Mucosa of gallbladder (tissue), 1 donor: ENCODE measurements at regions not wholly inside any gene's neighbourhood (a gene's known extent, or its start where the extent isn't known, plus 50 kb on each side); places are given as distances from the start of the nearest gene placed in this dataset.
"Not testable (repeated sequence)": the region's sequence is repeated elsewhere in the genome, so short reads cannot be mapped to it uniquely, and the experiment has no call there.

Experiments
- DNase-seq: peaks from one replicate; pipeline ENCODE4 v3.0.0-alpha.2; 2020; ENCODE audit warnings: low spot score
- donor health status: DM: no; HTN: no; CAD: no.

DNA sequence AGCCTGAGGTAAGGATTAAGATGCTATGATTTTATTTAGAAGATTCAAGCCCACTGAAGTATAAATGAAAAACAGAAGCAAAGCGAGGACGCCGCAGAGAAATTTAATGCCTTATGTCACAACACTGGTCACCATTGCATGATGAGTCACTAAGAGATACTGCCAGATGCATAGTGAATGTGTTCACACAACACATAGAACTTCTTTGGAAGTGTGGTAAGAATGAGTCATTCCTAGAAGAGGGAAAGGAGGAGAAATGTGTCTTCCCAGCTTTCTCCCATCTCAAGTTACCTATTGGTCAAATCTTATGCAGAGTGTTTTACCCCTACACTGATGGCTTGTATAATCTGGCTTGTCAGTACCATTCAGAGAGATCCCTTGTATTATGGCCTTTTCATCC is 465.3 kb upstream of the ARRDC3 start:
- DNase-seq: no peak

DNA sequence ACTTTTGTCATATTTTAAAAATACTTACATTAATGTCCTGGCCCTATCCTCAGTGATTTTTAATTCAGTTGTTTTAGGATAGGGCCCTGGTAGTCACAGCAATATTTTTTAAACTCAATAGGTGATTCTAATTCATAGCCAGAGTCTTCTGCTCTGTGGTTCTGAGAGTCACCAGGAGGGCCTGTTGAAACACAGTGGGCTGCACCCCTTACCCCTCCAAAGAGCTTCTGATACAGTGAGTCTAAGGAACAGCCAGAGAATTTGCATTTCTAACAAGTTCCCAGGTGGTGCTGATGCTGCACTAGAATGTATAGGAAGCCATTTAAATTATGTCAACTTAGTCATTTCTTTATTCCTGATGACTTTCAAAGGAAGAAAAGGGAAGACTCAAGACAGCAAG is 458.3 kb upstream of the ARRDC3 start:
- DNase-seq: no peak

DNA sequence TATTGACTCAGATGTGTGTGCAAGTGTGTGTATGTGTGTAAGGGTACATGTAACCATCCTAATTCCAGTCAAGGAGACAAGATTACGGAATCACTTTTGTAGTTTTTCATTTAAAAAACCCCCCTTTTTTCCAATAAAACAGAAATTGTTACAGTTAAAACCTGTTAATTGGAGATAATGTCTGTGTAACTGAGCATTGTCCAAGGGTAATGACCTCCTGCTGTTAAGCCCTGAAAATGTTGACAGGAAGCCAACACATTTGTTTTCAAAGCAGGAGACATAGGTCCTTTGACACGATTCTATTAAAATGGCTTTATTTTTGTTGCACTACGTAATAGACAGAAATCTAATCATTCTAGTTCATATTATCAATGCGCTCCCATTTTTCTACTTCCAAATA is 457.3 kb upstream of the ARRDC3 start:
- DNase-seq: no peak

DNA sequence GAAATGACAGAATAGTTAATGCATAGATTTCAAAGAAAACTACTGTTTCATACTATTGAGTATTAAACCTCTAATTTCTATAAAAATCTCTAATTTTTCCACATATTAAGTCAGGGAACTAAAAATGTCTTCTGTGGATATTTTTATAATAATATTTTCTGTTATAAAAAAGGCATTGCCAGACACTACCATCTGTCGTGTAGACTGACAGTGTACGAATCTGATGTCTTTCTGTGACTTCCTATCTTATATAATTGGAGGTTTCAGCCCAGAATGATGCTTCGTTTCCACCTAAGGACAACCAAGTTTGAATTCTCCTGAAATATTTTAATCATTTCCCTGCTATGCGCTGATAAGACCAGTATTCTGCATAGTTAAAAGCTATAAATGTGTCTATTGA is 456.6 kb upstream of the ARRDC3 start:
- DNase-seq: no peak

DNA sequence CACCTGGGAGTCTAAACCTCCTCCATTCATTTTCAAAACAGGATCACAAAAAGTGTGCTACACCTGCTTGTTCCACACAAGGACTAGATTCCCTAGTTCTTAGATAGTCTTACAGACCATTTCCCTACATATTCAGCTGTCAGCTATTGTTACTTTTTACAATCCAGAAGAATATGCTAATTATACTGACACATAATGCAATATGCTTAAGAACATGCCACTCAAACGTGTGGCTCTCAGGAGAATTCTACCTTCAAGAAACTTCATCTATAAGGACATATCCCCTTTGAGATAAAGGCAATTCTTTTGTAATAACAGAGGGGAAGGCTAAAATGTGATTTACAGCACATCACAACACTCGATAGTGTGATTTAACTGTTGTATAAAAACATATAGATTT is 456.1 kb upstream of the ARRDC3 start:
- no peak for DNase-seq

DNA sequence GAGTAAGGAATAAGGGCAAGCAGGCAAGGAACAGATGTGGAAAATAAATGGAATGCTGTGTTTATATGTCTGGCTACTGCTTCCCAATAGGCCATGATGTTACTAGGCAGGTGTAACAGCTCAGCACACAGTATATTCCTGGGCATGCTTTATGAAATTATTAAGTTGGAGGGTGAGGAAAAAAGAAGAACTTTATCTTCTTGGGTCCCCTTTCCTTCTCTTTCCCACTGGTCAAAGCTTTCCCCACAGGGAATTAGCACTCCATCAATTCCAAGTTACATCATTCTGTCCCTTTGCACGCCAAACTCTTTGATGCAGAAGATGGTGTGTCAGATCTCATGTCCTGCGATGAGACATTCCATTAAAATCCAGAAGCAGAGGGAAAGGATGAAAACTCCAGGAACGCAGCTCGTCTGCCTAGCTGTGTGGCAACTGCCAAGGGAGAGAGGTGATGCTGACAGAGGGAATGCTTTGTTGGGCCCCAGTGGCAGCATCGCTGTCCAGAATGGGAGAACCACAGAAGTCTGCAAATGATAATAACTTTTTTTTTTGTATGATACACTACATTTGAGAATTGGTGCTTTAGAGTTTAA is 447.3 kb upstream of the ARRDC3 start:
- no peak for DNase-seq

DNA sequence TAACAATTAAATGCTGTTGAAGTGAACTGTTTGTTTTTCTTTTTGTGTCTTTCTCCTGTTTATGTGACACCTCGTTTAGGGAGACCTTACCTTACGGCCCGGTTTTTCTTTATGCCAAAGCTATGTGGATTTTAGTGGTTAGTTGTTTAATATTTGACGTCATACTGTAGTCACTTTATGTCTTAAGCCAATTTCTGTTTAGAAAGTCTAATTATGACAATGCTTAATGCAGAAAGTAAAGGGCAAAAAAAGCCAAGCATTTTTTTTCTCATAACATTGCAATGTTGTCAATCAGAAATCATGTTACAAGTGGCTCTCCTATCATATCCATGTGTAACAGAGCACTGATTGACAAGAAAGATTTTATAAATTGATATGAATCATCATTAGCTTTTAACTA is 442.5 kb upstream of the ARRDC3 start:
- DNase-seq: no peak

DNA sequence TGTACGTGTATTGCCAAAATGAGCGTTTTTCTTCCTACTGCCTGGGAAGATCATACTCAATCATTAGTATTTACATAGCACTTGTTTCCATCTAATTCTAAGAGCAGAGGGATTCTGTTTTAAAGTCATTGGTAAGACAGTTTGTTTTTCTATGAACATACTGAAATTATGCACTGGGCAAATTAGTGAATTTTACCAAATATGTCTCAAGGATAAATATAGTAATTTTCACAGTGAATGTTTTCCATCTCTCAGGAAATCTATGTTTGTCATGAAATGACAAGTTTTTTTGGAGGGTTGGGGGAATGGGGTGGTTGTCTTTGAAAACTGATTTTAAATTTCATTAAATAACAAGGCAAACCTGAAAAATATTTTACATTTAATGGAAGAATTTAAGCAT is 441.3 kb upstream of the ARRDC3 start:
- DNase-seq: no peak

DNA sequence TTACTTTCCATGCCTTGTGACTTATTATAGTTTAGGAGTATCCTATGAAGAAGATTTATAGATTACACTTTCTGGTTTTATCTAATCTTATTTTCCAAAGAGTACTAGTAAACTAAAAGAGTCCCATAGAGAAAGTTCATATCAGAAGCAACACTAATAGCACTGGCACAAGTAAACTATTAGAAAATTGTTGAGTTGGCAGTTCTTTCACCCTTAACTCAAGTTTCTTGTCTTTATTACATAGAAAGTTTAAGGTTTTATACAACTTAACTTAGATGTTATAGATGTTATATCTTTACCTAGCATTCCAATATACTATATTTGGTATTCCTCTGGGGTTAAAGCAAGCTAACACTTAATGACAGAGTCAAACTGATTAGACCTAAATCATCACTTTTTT is 437.8 kb upstream of the ARRDC3 start:
- DNase-seq: no peak

DNA sequence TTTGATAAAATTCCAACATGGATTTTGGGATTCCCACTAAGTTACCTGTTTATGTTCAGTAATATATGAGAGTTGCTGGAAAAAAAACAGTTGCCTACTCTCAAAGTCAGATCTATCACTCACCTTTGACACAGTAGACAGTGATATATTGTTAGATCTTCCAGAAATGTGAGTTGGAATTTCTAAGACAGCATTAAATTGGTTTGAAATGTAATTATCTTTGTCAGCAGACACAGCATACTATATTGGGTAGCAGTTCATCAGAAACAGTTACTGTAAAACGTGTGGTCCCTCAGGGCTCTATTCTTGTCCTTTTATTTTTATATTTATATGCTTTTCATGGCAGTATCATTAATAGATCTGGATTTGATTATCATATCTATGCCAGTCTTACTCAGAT is 433.6 kb upstream of the ARRDC3 start:
- no peak for DNase-seq

DNA sequence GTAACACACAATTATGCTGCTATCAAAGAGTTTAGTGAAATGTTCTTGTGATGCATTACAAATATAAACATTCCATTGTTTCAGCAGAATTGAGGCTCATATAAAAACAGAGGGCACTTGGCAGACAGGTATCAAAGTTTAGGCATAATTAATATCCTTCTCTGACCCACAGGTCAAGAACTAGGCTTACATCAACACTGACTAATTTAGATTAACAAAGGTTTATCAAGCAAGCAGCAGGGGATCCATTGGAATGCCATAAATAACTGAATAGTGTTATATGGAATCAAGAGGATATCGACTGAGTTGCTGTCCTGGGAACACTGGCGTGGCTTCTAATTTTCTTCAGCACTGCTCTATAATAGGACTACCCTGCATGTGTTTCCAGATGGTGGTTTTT is 414.5 kb upstream of the ARRDC3 start:
- no peak for DNase-seq

DNA sequence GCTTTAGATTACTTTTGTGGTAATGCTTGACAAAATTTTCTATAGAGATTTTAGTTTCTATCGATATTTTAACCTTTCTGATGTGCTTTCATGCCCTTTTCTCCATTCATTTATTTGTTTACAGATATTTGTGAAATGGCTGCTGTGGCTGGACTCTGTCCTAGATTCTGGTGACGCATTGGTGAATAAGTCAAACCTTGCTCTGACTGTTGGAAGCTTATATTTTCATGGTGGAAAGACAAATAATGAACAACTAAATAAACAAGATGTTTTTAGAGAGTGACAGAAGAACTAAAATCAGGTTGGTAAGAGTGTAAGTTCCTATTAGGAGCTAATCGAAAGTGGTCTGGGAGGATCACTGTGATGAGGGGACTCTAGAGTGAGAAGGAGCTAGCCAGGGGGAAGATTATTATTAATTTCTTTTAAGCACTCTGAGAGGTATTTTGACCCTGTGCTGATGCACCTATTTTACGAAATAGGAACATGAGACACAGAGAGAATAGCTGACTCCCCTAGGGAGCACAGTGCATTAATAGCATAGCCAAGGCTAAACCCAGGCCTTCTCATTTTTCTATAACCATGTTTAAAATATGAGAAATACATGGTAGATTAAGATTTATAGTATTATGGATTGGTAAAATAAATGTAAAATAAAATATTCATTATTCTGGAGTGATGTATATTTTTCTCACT is 411.9 kb upstream of the ARRDC3 start:
- DNase-seq: no peak

DNA sequence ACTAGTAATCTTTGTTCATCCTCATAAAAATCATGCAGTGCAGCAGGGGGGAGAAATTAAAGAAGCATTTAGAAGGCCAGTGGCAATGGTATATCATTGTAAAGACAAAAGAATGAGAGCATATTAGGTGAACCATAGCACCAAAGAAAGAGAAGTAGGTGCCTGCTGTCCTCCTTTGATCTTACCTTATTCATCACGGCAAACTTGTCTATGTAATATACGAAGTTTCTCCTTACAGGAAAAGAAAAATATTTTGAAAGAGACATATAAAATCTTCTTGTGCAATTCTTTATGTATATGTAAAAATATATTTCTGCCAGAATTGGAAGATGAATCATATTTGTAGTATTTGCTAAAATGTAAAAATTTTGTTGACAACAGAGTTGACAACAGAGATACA is 411.3 kb upstream of the ARRDC3 start:
- DNase-seq: no peak

DNA sequence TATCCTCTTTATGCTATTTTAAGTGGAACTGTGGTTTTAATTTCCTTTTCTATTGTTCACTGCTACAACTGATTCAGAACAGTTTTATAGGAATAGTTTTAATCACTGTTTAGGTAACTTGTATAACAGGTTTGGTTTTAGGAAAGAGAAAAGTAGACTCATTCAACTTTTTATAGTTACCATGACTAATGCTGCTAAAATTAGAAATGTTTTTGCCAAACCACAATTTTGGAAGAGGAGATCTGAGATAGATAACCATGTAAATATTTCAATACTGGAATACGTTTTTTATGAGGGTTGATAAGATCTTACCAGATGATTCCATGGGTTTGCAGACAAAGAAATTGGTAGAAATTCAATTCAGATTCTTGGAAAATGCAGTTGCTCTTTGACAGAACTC is 404.6 kb upstream of the ARRDC3 start:
- DNase-seq: no peak

DNA sequence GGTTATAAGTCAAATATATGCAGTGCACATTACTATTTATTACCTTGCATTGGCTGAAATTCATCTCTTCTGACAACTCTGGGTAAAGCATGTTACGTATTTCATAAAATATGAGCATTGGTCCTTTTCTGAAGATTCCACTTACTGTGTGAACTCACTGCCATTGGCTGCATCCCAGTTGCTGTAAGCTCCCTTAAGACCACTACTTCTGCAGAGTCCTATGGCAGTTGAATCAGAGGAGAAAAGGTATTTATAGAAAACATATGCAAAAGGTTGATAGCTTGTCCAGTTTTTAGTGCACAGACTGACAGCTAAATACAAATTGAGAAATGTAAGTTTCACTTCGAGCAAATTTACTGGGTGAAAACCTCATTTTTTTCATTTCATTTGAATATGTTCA is 394.6 kb upstream of the ARRDC3 start:
- DNase-seq: no peak

DNA sequence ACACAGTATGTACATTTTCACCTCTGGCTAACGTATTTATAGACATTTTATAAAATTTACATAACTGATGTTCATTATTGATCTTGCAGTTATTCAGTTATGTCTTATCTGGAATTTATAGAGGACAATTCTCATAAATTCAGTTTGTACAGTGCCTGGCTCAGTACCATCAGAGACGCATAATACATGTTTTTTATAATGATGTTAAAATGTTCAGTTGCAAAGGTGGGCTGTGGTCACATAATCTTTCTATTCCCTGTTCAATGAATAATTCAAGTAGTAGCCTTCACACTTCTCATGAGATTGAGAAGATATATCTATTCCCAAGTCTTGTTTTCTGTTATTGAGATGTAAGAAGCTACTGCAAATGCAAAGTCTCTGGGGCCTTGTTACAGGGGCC is 393.1 kb upstream of the ARRDC3 start:
- no peak for DNase-seq

DNA sequence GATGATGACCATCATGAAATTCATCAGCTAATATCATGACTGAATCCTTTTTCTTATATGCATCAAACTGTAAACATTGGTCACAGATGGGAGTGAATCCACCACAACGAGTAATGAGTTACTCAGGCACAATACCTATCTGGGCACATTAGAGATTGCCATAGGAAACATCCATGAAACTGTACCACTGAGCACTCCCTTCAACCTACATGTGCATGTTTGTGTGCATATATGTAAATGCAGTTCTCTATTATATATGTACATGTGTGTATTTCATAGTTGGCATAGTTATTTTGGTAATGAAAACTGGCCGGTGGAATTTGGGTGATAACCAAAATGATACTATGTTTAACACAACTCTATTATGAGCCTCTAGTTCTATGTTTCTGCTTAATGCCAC is 387.3 kb upstream of the ARRDC3 start:
- no peak for DNase-seq

DNA sequence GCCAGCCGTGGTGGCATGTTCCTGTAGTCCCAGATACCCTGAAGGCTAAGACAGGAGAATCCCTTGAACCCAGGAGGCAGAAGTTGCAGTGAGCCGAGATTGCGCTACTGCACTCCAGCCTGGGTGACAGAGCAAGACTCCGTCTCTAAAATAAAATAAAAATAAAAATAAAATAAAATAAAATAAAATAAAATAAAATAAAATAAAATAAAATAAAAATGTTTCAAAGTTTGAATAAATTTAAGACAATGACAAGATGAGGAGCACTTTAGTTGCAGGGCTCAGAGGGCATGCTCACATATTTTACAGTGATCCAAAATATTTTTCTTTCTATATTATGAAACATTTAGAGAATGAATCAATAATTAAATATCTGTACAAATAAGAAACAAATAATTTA is 374.3 kb upstream of the ARRDC3 start:
- DNase-seq: not testable (repeated sequence)

DNA sequence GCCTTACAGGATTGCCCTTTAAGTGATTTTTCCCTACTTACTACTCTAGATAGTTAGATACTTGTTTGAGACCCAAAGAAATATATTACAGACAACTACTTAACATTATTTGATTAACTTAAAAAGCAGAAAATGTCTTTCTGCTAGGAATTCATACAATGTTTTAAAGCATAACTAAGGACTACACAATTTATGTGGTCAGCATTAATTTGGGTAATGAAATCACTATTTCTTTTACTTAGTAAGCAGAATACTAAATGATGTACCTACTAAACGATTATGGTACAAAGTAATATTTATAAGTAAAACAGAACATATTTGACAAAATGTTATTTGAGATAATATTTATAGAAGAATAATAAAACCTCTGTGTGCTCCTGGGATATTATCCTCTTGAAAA is 371.9 kb upstream of the ARRDC3 start:
- DNase-seq: no peak

DNA sequence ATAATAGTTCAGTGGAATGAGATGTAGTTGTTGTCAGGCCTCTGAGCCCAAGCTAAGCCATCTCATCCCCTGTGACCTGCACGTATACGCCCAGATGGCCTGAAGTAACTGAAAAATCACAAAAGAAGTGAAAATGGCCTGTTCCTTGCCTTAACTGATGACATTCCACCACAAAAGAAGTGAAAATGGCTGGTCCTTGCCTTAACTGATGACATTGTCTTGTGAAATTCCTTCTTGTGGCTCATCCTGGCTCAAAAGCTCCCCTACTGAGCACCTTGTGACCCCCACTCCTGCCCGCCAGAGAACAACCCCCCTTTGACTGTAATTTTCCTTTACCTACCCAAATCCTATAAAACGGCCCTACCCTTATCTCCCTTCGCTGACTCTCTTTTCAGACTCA is 361.4 kb upstream of the ARRDC3 start:
- not testable (repeated sequence) for DNase-seq

DNA sequence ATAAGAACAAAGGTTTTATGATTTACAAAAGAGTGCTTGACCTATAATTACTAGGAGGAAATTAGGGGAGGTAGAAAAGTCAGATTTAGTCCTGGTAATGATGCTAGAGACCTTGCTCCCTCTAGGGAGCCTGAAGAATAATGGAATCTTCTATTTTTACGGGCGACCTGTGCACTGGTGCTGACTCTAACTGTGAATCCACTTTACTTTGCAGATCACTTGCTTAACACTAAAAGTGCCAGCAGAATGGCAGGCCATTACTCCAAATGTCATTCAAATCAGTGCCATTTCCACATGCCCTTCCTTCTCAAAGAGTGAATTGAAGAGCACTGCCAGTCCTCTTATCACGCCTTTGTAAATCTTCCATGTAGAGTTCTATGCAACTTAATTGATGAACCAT is 359.4 kb upstream of the ARRDC3 start:
- DNase-seq: no peak

DNA sequence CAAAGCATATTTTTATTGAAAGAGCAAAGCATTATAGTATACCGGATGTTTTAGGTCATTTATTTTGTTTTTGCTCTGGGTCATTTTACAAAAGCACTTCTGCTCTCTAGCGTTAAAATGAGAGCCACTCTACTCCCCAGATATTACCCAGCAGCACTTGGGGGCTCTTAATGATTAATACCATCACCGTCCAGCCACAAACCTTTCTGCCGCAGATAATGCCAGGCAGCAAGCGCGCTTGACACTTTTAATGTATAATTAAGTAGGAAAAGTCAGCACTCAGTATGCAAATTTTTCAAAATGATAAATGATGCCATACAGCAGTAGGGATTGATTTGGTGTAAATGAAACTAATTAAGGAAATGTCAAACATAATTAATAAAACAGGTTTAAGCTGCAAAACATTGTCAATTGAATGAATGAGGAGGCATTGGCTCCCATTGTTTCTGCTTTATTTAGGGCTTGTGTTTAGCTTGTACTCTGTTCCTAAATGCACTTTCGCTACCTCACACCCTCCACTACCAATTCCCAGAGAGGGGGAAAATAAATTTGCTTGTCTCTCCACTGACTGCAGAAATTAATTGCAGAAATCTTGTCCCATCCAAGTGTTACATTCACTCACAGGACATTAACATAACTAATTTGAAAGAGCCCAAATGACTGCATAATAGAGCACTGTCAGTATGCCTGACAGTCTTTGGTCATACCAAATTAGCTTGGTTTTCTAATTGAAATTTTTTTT is 358.8 kb upstream of the ARRDC3 start:
- no peak for DNase-seq

DNA sequence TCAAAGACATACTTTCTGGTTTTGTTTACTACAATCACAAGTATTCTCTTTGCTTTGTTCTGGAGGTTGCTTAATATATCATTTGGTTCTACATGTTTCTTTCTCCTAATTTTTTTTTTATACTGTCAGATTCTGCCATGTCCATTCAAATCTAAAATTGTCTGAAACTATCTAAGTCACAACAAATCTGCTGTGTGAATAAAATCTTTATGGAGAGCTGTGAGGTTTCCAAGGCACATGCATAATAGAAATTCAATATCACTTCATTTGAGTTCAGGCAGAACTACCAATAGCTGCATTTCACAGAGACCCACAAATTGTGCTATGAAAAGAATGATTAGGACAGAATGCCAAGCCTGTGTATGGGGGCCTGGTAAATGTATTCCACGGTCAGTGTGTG is 346.9 kb upstream of the ARRDC3 start:
- no peak for DNase-seq

DNA sequence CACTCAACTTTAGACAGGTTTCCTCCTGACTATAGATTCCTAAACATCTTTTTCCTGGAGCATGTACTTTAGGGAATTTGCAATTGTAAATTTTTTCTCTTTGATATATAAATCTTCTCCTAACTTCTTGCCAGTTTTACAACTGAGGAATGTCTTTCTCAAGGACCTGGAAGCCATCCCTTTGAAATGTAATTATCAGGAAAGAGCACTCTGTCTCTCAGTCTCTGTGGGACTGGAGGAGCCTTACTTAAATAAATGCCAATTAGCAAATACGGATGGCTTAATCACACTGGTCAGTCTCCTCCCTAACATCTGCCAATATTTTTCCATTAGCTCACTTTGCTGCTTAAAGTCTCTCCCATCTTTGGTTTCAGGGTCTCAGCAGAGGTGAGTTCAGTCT is 344.3 kb upstream of the ARRDC3 start:
- no peak for DNase-seq
